ENCODE measurements at regions not wholly inside any gene's neighbourhood (a gene's known extent, or its start where the extent isn't known, plus 50 kb on each side); places are given as distances from the start of the nearest gene placed in this dataset.

GRCh38 chr4:96347582-96347981, 507.7 kb downstream of the PDHA2 start:
- in situ Hi-C loops (cut with MboI; ENCODE audit: low sequenced_read_pairs in 4 of 4), result no loop called here

DNA sequence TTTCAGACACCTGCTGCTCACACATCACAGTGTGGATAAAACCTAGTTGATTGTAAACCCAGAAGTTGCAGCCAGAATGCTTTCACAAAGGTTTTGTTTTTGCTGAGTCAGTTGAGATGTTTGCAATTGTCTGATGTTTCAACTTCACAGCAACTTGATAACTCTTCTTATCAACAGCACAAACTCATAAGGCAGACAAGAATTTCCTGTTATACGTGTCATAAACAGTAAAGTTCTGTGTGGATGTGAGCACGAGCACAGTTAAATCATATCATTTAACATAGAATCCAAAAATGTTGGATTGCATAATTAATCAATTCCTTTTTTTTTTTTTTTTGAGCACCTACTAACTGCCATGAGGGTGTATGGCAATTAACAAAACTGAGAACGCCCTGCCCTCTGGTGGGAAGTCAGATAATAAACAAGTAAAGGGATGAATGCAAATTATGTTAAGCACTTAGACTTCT, 512.2 kb downstream of the PDHA2 start:
- Histone ChIP-seq H3K27ac (no peak overlapping the region), H3K9me3 (no peaks in the 10 kb centered on the region), H3K36me3 (no peaks in the 10 kb centered on the region), H3K4me1 (no peaks in the 10 kb centered on the region), H3K4me3 (no peak overlapping the region), H3K27me3 (no peaks in the 10 kb centered on the region)
- intact Hi-C loops (cut with DNase I; ENCODE audit: low total_unique reads) (no loop called here), in situ Hi-C loops (cut with MboI; ENCODE audit: low sequenced_read_pairs in 4 of 4) (no loop called here)
- peak in 1 of 2 donors; percentile 16 for ATAC-seq
- TF ChIP-seq POLR2A (IDR thresholded peaks at IDR 0.05), result no peak
- TF ChIP-seq, protein P1, sequence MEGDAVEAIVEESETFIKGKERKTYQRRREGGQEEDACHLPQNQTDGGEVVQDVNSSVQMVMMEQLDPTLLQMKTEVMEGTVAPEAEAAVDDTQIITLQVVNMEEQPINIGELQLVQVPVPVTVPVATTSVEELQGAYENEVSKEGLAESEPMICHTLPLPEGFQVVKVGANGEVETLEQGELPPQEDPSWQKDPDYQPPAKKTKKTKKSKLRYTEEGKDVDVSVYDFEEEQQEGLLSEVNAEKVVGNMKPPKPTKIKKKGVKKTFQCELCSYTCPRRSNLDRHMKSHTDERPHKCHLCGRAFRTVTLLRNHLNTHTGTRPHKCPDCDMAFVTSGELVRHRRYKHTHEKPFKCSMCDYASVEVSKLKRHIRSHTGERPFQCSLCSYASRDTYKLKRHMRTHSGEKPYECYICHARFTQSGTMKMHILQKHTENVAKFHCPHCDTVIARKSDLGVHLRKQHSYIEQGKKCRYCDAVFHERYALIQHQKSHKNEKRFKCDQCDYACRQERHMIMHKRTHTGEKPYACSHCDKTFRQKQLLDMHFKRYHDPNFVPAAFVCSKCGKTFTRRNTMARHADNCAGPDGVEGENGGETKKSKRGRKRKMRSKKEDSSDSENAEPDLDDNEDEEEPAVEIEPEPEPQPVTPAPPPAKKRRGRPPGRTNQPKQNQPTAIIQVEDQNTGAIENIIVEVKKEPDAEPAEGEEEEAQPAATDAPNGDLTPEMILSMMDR (IDR thresholded peaks at IDR 0.05 in 4 of 5, conservative IDR thresholded peaks at IDR 0.05 in 1 of 5), result no peak
- no peak for DNase-seq

More at GRCh38 chr4:96347582-96347981, 507.7 kb downstream of the PDHA2 start:
- no peaks in the 10 kb centered on the region for H3K9me3 ChIP-seq
- TF ChIP-seq POLR2A (IDR thresholded peaks at IDR 0.05), result no peak
- TF ChIP-seq, protein P1 (IDR thresholded peaks at IDR 0.05 in 4 of 5, conservative IDR thresholded peaks at IDR 0.05 in 1 of 5), result no peak
- intact Hi-C loops (cut with DNase I; ENCODE audit: low total_unique reads), result no loop called here
- no peak overlapping the region for H3K4me3 ChIP-seq
- no peaks in the 10 kb centered on the region for H3K36me3 ChIP-seq
- ATAC-seq (peak in 1 of 2 donors; percentile 26), DNase-seq (no peak)
- H3K27ac ChIP-seq, result no peak overlapping the region
- no peaks in the 10 kb centered on the region for H3K27me3 ChIP-seq
- H3K4me1 ChIP-seq, result no peaks in the 10 kb centered on the region

- DNase-seq, result no peak
- TF ChIP-seq, protein P1 (IDR thresholded peaks at IDR 0.05 in 4 of 5, conservative IDR thresholded peaks at IDR 0.05 in 1 of 5), result no peak
- no peaks in the 10 kb centered on the region for H3K36me3 ChIP-seq
- intact Hi-C loops (cut with DNase I; ENCODE audit: low total_unique reads) (no loop called here), in situ Hi-C loops (cut with MboI; ENCODE audit: low sequenced_read_pairs in 4 of 4) (no loop called here)
- H3K27me3 ChIP-seq, result no peaks in the 10 kb centered on the region
- H3K27ac ChIP-seq, result no peak overlapping the region
- no peaks in the 10 kb centered on the region for H3K4me1 ChIP-seq
- no peak overlapping the region for H3K4me3 ChIP-seq
- no peaks in the 10 kb centered on the region for H3K9me3 ChIP-seq
- ATAC-seq, result no peak
Observed at GRCh38 chr4:96354036-96354712, 514.3 kb downstream of the PDHA2 start.

- H3K27ac ChIP-seq, result no peak overlapping the region
- no peak for ATAC-seq
- intact Hi-C loops (cut with DNase I; ENCODE audit: low total_unique reads), result no loop called here
- TF ChIP-seq, protein P1 (IDR thresholded peaks at IDR 0.05 in 4 of 5, conservative IDR thresholded peaks at IDR 0.05 in 1 of 5), result no peak
- no peak for TF ChIP-seq POLR2A (IDR thresholded peaks at IDR 0.05)
- no peaks in the 10 kb centered on the region for H3K36me3 ChIP-seq
- H3K4me3 ChIP-seq, result no peak overlapping the region
- H3K4me1 ChIP-seq, result no peaks in the 10 kb centered on the region
- in situ Hi-C loops (cut with MboI; ENCODE audit: low sequenced_read_pairs in 4 of 4), result no loop called here
- DNase-seq, result no peak
- no peaks in the 10 kb centered on the region for H3K9me3 ChIP-seq
- no peaks in the 10 kb centered on the region for H3K27me3 ChIP-seq
Observed at GRCh38 chr4:96355414-96355813, 515.5 kb downstream of the PDHA2 start.
